ENCODE measurements at regions not wholly inside any gene's neighbourhood (a gene's known extent, or its start where the extent isn't known, plus 50 kb on each side); places are given as distances from the start of the nearest gene placed in this dataset.

DNA sequence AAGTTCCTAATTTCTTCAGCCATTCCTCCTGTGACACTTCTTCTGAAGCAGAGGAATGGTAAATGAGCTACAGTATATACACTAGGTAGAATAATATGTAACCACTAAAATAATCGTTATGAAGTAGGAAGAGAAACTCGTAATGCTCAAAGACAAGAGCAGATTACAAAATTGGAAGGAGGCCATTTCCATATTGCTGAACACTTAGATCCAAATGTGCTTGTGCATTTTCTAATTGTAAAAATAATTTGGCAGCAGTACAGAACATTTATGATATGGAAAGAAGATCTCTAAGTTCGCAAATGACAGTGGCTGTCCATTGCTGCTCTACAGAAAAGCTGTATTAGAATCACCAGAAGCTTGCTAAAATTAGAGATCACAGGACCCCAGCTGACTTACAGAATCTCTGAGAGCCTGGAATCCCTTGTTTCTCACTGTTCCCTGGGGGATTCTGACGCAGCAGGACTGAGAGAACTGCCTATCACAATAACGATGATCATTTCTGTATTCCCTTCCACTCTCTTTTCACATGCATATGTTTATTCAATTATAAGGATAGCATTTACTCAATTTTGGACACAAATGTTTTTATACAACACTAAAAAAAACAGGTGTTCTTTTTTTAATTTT is 242.1 kb downstream of the OMA1 start:
- no peaks in the 10 kb centered on the region for H3K36me3 ChIP-seq
- intact Hi-C loops (cut with DNase I) = no loop called here
- no peaks in the 10 kb centered on the region for H3K27me3 ChIP-seq
- no peaks in the 10 kb centered on the region for H3K4me1 ChIP-seq
- no peak overlapping the region for H3K27ac ChIP-seq
- TF ChIP-seq, protein P1, sequence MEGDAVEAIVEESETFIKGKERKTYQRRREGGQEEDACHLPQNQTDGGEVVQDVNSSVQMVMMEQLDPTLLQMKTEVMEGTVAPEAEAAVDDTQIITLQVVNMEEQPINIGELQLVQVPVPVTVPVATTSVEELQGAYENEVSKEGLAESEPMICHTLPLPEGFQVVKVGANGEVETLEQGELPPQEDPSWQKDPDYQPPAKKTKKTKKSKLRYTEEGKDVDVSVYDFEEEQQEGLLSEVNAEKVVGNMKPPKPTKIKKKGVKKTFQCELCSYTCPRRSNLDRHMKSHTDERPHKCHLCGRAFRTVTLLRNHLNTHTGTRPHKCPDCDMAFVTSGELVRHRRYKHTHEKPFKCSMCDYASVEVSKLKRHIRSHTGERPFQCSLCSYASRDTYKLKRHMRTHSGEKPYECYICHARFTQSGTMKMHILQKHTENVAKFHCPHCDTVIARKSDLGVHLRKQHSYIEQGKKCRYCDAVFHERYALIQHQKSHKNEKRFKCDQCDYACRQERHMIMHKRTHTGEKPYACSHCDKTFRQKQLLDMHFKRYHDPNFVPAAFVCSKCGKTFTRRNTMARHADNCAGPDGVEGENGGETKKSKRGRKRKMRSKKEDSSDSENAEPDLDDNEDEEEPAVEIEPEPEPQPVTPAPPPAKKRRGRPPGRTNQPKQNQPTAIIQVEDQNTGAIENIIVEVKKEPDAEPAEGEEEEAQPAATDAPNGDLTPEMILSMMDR (IDR thresholded peaks at IDR 0.05) = no peak
- TF ChIP-seq POLR2A (IDR thresholded peaks at IDR 0.05) (no peak), POLR2AphosphoS5 (IDR thresholded peaks at IDR 0.05; ENCODE audit: insufficient read depth in 1 of 2, low read depth in 1 of 2) (no peak)
- no peak for DNase-seq (ENCODE audit: extremely low spot score in 2 of 2)
- H3K9me3 ChIP-seq = no peaks in the 10 kb centered on the region
- no peak overlapping the region for H3K4me3 ChIP-seq

DNA sequence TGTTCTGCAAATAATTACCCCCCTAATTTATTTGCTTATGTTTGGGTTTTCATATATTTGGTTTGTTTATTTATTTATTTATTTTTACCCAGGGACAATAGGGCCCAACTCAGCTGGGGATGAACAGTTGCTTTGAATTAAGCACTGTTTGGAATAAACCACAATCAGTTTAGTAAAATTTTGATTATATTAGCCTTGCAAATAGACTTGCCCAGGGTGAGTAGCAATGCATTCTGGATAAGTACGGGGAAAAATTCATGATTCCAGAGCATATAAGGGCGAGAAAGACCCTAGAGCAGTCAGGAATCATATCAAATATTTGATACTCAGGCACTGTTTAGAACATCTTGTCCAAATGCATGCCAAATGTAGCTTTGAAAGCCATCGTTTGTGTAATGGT is 242.7 kb downstream of the OMA1 start:
- no peaks in the 10 kb centered on the region for H3K27me3 ChIP-seq
- H3K36me3 ChIP-seq = no peaks in the 10 kb centered on the region
- no peak for TF ChIP-seq POLR2AphosphoS5 (IDR thresholded peaks at IDR 0.05; ENCODE audit: insufficient read depth in 1 of 2, low read depth in 1 of 2)
- TF ChIP-seq, protein P1 (IDR thresholded peaks at IDR 0.05) = no peak
- no peak for TF ChIP-seq POLR2A (IDR thresholded peaks at IDR 0.05)
- H3K9me3 ChIP-seq = no peaks in the 10 kb centered on the region
- no peak overlapping the region for H3K27ac ChIP-seq
- no peak overlapping the region for H3K4me3 ChIP-seq
- DNase-seq (ENCODE audit: extremely low spot score in 2 of 2) = no peak
- H3K4me1 ChIP-seq = no peaks in the 10 kb centered on the region
- intact Hi-C loops (cut with DNase I) = no loop called here

DNA sequence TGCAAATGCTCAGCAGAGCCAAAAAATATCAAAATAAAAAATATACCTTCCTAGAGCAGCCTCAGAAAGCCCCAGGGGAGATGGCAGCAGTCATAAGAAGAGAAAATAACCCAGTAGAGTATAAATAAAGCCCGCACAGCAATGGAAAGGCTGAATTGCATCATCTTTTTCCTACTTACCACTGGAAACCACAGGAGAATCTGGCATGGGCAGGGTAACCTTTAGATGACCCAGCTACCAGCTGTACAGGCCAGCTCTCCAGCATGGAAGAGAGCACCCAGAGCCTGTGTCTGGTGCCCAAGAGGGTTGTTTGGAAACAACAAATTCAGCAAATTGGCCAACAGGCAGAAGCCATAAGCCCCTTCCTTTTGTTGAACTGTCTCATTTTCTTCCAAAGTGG is 253.1 kb downstream of the OMA1 start:
- no peaks in the 10 kb centered on the region for H3K27me3 ChIP-seq
- intact Hi-C loops (cut with DNase I) = no loop called here
- H3K9me3 ChIP-seq = no peaks in the 10 kb centered on the region
- H3K4me1 ChIP-seq = no peaks in the 10 kb centered on the region
- no peak overlapping the region for H3K27ac ChIP-seq
- TF ChIP-seq POLR2AphosphoS5 (IDR thresholded peaks at IDR 0.05; ENCODE audit: insufficient read depth in 1 of 2, low read depth in 1 of 2) (no peak), POLR2A (IDR thresholded peaks at IDR 0.05) (no peak)
- TF ChIP-seq, protein P1 (IDR thresholded peaks at IDR 0.05) = no peak
- H3K4me3 ChIP-seq = no peak overlapping the region
- H3K36me3 ChIP-seq = no peaks in the 10 kb centered on the region
- no peak for DNase-seq (ENCODE audit: extremely low spot score in 2 of 2)

DNA sequence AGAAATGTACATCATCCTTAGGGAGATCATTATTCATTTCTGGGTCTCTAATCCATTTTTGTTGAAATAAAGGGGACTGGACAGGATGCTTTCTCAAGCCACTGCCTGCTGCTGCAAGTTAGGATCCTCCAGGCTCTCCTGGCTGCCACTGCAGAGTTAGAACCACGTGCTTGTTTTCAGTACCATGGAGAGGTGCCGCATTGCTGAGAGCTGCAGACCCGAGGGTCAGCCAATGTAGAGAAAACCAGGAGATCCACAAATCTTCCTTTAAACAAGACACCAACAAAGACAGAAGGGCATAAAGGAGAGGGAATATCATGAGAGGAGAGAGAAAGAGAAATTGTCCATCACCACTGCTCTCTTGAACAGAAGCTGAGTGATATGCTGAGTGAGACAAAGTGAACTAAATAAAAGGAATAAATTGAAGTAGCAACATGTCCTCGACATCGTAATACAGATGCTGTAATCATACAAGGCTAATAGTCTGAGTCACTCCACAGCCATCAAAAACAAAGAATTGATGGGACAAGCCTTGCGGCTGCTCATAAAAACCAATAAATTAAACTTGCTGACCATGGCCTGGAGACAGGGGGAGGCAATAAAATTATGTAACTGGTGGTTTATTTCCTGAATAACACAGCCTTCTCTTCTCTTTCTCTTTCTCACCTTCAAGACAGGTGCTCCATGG is 255.7 kb downstream of the OMA1 start:
- Histone ChIP-seq H3K4me1 (no peaks in the 10 kb centered on the region), H3K27ac (no peak overlapping the region), H3K4me3 (no peak overlapping the region), H3K9me3 (no peaks in the 10 kb centered on the region), H3K36me3 (no peaks in the 10 kb centered on the region), H3K27me3 (no peaks in the 10 kb centered on the region)
- intact Hi-C loops (cut with DNase I) = no loop called here
- no peak for TF ChIP-seq POLR2A (IDR thresholded peaks at IDR 0.05)
- TF ChIP-seq, protein P1 (IDR thresholded peaks at IDR 0.05) = no peak
- TF ChIP-seq POLR2AphosphoS5 (IDR thresholded peaks at IDR 0.05; ENCODE audit: insufficient read depth in 1 of 2, low read depth in 1 of 2) = no peak
- DNase-seq (ENCODE audit: extremely low spot score in 2 of 2) = no peak

DNA sequence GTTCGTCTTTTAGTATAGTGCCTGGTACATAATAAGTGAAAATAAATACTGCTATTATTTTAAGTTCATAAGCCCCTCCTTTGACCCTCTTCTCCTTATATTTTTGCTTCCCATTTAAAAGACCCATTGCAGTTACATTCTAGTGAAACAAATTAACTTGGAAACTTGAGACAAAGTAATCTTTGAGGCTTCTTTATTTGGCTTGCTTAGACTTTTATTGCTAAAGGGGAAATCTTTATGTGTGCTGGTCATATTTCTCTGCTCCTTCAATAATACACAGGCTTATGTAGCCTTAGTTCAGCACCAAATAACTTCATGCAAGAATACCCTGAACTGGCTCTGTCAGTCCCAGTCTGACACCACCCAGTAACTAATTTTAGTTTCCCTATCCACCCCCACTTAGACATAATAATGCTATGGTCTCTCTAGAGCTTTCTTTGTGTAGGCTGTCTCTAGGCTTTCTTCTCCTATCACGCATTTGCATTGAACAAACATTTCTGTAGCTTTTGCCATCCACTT is 257.8 kb downstream of the OMA1 start:
- Histone ChIP-seq H3K36me3 (no peaks in the 10 kb centered on the region), H3K27ac (no peak overlapping the region), H3K9me3 (no peaks in the 10 kb centered on the region), H3K4me3 (no peak overlapping the region), H3K4me1 (no peaks in the 10 kb centered on the region), H3K27me3 (no peaks in the 10 kb centered on the region)
- no peak for TF ChIP-seq POLR2A (IDR thresholded peaks at IDR 0.05)
- TF ChIP-seq, protein P1 (IDR thresholded peaks at IDR 0.05) = no peak
- no peak for TF ChIP-seq POLR2AphosphoS5 (IDR thresholded peaks at IDR 0.05; ENCODE audit: insufficient read depth in 1 of 2, low read depth in 1 of 2)
- DNase-seq (ENCODE audit: extremely low spot score in 2 of 2) = no peak
- intact Hi-C loops (cut with DNase I) = no loop called here

All from vagina (tissue), 2 donors.